CD4-positive, alpha-beta T cell treated with Interleukin-12 subunit alpha and Interleukin-12 subunit beta, for 1 hour (primary cell): ENCODE measurements at regions not wholly inside any gene's neighbourhood (a gene's known extent, or its start where the extent isn't known, plus 50 kb on each side); places are given as distances from the start of the nearest gene placed in this dataset.

Experiments
- DNase-seq: peaks from one replicate; pipeline ENCODE4 v3.0.0-alpha.2; 2020

GRCh38 chr20:4556781-4557180 is 129.5 kb upstream of the PRNP start:
- DNase-seq, result no peak

DNA sequence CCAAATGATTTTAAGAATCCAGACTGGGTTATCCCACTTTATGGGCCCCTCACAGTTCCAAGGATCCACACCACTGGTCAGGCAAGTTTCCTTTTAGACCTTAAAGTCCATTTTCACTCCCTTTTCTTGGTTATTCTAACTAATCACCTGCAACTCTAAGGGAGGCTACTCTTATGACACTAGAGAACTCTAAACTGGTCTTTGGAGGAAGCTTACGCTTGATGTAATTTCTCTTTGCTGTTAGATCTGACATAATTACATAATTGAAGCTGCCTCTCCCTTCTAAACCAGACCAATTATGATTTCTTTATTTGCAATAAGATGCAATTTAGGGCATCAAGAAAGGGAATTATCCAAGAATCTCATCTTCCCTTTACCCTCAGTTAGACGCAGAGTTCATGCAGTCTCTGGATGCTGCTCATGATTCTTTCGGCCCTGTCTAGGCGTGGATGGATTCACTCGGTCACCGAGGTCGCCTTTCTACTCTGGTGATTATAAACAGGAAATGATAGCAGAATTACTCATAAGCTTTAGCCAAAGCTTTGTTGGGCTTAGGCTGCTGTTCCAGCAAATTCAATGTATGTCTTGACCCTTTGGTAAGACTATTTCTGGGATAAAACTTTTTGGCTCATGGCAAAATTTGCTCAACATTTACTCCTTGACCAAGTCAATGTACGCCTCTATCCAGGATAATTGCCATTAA is 130.9 kb upstream of the PRNP start:
- no peak for DNase-seq

GRCh38 chr20:4554346-4554745 is 131.9 kb upstream of the PRNP start:
- DNase-seq, result no peak

- no peak for DNase-seq
Measured at GRCh38 chr20:4552075-4552640, 134.1 kb upstream of the PRNP start.

DNA sequence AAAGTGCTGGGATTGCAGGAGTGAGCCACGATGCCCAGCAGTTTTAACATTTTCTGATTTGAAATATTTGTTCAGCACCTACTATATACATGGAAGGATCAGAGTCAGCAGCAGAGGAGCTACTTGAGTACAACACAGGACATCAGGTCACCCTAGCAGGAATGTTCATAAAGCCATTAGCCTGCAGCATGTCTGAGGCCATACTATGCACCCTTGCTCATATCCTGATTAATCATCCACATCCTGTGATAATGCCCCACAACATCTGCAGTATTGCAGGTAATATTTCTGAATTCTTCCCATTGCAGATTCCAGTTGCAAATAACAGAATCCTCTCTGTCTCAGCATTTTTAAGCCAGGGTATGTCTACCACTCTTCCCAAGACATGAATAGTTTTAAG is 135.5 kb upstream of the PRNP start:
- no peak for DNase-seq

- no peak for DNase-seq
Measured at GRCh38 chr20:4549711-4550259, 136.5 kb upstream of the PRNP start.

GRCh38 chr20:4548552-4548951 is 137.7 kb upstream of the PRNP start:
- no peak for DNase-seq

- no peak for DNase-seq
Measured at GRCh38 chr20:4546786-4547185, 139.5 kb upstream of the PRNP start.

DNA sequence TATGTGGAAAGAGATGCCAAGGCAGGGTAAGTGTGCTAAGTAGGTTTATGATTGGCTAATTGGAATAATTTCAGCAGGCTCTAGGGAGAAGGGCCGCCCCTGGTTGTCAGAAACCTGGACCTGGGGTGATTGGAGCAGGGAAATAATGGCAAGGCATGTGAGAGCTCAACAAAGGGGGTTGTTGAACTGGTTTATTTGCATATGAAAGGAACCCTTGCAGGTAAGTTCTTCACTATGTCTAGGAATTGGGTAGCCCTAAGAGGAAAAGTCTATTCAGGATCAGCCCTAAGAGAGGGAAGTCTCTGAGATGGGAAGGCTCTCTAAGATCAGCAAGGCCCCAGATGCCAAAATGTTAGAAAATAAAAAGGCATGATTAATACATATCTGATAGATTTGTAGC is 139.9 kb upstream of the PRNP start:
- DNase-seq, result no peak

DNA sequence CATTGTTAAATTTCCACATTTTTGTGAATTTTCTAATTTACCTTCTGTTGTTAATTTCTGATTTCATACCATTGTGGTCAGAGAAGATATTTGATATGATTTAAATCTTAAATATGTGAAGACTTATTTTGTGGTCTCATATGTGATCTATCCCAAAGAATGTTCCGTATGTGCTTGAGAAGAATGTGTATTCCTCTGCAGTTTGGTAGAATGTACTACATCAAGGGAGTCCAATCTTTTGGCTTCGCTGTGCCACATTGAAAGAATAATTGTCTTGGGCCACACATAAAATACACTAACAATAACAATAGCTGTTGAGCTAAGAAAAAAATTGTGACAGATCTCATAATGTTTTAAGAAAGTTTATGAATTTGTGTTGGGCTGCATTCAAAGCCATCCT is 140.7 kb upstream of the PRNP start:
- DNase-seq, result no peak

DNA sequence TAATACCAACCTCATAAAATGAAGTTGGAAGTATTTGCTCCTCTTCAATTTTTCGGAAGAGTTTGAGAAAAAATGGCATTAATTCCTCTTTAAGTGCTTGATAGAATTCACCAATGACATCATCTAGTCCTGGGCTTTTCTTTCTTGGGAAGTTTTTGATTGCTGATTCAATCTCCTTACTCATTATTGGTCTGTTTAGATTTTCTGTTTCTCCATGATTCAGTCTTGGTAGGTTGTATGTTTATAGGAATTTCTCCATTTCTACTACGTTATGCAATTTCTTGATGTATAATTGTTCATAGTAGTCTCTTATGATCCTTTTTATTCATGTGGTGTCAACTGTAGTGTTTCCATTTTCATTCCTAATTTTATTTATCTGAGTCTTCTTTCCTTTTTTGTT is 141.5 kb upstream of the PRNP start:
- no peak for DNase-seq

DNA sequence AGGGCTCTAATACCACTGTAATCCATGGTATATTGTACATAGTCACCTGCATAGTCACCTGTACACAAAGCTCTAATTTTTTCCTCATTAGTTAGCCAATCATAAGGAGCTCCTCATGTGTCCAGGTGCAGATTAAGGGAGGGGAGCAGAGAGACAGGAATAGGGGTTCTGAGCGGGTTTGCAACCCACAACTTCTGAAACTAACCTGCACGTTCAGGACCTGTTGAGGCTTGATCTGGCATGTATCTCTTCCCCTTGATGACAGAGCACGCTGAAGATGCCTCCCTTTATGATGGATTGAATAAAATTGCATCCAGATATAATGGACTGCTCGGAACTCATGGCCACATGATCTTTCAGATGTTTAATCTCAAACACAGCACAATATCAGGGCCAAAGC is 144.0 kb upstream of the PRNP start:
- no peak for DNase-seq

DNA sequence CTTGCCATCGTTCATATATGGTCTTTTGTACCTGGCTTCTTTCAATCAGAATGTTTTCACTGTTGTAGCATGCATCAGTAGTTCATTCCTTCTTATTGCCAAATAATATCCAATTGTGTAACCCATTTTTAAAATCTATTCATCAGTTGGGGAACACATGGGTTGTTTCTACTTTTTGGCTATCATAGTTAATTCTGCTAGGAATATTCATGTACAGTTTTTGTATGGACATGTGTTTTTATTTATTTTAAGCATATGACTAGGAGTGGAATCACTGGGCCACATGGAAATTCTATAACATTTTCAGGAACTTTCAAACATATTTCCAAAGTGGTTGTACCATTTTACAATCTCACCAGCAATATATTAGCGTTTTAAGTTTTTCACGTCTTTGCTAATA is 151.9 kb upstream of the PRNP start:
- no peak for DNase-seq

- DNase-seq, result no peak
Measured at GRCh38 chr20:4533368-4534133, 152.7 kb upstream of the PRNP start.

GRCh38 chr20:4532772-4533171 is 153.5 kb upstream of the PRNP start:
- DNase-seq, result no peak

- no peak for DNase-seq
Measured at GRCh38 chr20:4524792-4525191, 161.5 kb upstream of the PRNP start.

DNA sequence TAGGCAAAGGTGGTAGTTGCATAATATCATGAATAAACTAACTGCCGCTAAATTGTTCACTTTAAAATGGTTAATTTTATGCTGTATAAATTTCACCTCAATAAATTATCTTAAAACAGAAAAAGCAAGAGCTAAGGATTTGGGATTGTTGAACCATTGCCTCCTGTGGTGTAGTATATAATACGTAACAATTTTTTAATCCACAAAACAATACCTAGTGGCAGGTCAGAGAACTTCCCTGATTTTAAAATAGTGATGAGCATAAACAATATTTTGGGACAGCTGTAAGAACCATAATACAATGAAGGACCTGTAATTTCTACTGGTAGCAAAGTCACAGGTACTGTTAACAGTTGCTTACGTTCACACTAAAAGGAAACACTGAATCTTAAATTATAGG is 161.9 kb upstream of the PRNP start:
- DNase-seq, result no peak

DNA sequence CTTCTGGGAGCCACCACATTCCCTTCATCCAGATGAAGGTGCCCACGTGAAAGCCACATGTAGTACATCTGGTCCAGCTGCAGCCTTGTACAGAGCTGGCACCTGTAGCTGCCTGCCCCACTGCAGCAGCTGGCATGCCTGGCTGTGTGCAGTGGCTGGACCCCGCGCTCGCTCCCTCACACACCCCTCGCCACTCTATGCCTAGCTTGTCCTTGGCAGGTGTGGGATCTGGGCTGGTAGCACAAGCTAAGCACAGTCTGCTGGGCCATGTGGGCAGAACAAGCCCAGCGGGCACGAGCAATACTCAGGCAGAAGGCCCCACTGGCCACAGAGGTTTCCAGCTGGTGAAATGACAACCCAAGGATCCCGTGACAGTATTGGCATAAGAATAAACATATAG is 163.9 kb upstream of the PRNP start:
- no peak for DNase-seq

DNA sequence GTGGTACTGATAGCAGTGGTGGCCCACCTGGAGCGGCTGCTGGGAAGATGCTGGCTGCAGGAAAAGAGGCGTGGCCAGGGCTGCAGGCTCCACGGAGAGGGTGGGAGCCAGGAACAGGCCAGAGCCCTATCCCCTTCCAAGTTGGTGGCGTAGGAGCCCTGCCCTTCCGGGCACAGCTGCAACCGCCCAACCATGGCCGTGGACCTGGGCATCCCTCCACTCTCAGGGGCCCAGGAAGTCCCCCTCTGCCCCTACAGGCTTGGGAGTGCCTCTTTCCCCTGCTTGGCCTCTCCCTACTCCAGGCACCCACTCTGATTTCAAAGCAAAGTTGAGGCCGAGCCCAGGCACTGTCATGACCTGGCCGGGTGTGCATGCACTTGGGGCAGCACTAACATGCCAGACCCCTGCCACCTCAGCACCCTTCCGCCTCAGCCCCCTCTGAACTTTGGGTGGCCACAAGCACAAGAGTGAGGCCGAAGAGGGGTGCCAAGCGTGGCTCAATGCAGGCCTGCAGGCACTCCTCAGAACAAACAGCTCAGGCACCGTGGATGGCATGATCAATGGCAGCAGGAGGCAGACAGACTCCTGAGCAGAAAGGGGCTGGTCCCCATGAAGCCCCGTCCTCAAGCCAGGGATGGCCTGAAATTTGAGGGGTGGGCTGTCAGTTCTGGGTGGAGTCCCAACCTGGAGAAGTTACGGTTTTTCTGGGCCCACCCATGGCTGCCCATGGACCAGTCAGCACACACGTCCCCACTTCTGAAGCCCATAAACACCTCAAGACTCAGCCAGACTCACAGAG is 164.9 kb upstream of the PRNP start:
- DNase-seq, result no peak

- DNase-seq, result no peak
Measured at GRCh38 chr20:4519534-4519933, 166.7 kb upstream of the PRNP start.

DNA sequence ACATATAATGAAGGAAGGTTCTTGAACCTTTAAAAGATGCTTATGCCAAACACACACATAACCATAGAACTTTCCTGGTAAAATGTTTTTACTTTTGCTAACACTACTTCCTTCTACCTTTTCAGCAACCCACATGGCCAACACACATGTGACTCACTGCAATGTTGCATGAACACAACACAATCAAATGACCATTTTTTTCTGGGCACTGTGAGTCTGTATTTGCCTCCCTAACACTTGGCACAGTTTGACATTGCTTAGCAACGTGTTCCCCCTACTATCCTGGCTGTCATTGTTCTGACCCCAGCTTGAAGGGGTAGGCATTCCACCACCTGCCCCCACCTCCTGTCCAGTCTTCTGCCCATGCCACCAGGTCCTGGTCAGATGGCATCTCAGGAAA is 169.4 kb upstream of the PRNP start:
- DNase-seq, result no peak

DNA sequence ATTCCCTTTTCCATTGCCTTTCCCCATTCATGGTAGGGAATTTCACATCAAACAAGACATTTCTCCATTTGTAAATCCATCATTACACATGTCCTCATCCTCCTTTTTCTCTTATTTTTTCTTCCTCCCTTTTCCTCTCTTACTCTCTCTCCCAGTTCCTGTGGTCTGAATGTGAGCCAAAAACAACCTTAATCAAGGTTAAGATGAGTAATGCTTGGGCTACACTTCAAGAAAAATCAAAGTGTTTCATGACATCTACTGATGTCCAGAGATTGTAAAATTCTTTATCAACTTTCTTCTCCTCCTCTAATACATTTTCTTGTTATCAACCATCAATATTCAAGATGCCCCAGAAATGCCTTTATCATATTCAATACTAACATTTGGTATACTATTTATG is 172.5 kb upstream of the PRNP start:
- DNase-seq, result no peak

DNA sequence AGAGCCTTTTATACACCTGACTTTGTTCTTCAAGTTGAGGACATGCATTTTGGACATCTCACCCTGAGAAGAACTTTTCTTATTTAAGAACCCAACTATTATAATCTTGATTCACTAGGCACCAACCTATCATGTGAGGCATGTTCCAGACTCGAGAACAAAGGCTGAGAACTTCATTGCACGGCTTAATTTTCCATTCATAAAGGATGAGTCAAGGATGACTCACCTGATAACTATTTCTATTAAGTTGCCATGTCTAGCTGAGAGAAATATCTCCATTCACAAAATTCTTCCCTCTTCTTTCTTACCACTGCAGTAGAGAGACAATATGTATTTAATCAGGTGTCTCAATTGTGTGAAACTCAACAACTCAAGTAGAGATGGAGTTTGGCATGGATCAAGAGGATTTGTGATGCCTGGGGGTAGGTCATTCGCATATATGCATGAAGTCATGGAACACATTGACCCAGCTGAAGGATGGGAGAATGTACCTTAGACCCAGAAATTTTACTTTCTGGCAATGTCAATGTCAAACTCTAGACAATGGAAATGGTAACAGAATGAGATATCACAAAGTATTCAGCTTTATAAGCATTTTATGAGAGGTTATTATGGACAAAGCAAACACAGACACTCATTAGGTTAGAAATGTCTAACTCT is 173.2 kb upstream of the PRNP start:
- DNase-seq, result no peak
